ENCODE measurements at regions not wholly inside any gene's neighbourhood (a gene's known extent, or its start where the extent isn't known, plus 50 kb on each side); places are given as distances from the start of the nearest gene placed in this dataset.

- TF ChIP-seq POLR2A (IDR thresholded peaks at IDR 0.05) (no peak), CTCF (IDR thresholded peaks at IDR 0.05) (no peak)
These were observed 312.4 kb upstream of the KCNMB2 start for GRCh38 chr3:178223876-178224275.

Measured in testis (tissue), 2 donors.